ENCODE measurements at regions not wholly inside any gene's neighbourhood (a gene's known extent, or its start where the extent isn't known, plus 50 kb on each side); places are given as distances from the start of the nearest gene placed in this dataset.

- DNase-seq = no peak
Measured at GRCh38 chr5:3891113-3891512, 295.5 kb downstream of the IRX1 start.

GRCh38 chr5:3893527-3893926 is 297.9 kb downstream of the IRX1 start:
- DNase-seq = no peak

- no peak for DNase-seq
Measured at GRCh38 chr5:3893975-3894374, 298.3 kb downstream of the IRX1 start.

- no peak for DNase-seq
Measured at GRCh38 chr5:3896098-3896497, 300.5 kb downstream of the IRX1 start.

- no peak for DNase-seq
Measured at GRCh38 chr5:3899093-3899492, 303.5 kb downstream of the IRX1 start.

- DNase-seq = no peak
Measured at GRCh38 chr5:3904584-3904983, 309.0 kb downstream of the IRX1 start.

GRCh38 chr5:3905031-3905430 is 309.4 kb downstream of the IRX1 start:
- no peak for DNase-seq

- DNase-seq = no peak
Measured at GRCh38 chr5:3905521-3905920, 309.9 kb downstream of the IRX1 start.

- DNase-seq = no peak
Measured at GRCh38 chr5:3911111-3911510, 315.5 kb downstream of the IRX1 start.

GRCh38 chr5:3911773-3912172 is 316.1 kb downstream of the IRX1 start:
- DNase-seq = no peak

- no peak for DNase-seq
Measured at GRCh38 chr5:3912790-3913189, 317.2 kb downstream of the IRX1 start.

GRCh38 chr5:3913279-3913678 is 317.6 kb downstream of the IRX1 start:
- DNase-seq = no peak

GRCh38 chr5:3925022-3925421 is 329.4 kb downstream of the IRX1 start:
- DNase-seq = no peak

GRCh38 chr5:3925935-3926334 is 330.3 kb downstream of the IRX1 start:
- no peak for DNase-seq

GRCh38 chr5:3929799-3930198 is 334.2 kb downstream of the IRX1 start:
- no peak for DNase-seq

GRCh38 chr5:3931976-3932375 is 336.3 kb downstream of the IRX1 start:
- DNase-seq = no peak

GRCh38 chr5:3933536-3933935 is 337.9 kb downstream of the IRX1 start:
- no peak for DNase-seq

GRCh38 chr5:3933966-3934365 is 338.3 kb downstream of the IRX1 start:
- no peak for DNase-seq

GRCh38 chr5:3943859-3944258 is 348.2 kb downstream of the IRX1 start:
- no peak for DNase-seq

GRCh38 chr5:3944930-3945329 is 349.3 kb downstream of the IRX1 start:
- DNase-seq = no peak

GRCh38 chr5:3948838-3949237 is 353.2 kb downstream of the IRX1 start:
- no peak for DNase-seq

GRCh38 chr5:3954199-3954598 is 358.6 kb downstream of the IRX1 start:
- no peak for DNase-seq

- no peak for DNase-seq
Measured at GRCh38 chr5:3954633-3955032, 359.0 kb downstream of the IRX1 start.

GRCh38 chr5:3957658-3958057 is 362.0 kb downstream of the IRX1 start:
- no peak for DNase-seq

GRCh38 chr5:3958389-3958788 is 362.8 kb downstream of the IRX1 start:
- DNase-seq = no peak

- DNase-seq = no peak
Measured at GRCh38 chr5:3962113-3962512, 366.5 kb downstream of the IRX1 start.

All from NCI-H345 (cell line).